Neutrophil (primary cell): ENCODE measurements at regions not wholly inside any gene's neighbourhood (a gene's known extent, or its start where the extent isn't known, plus 50 kb on each side); places are given as distances from the start of the nearest gene placed in this dataset.

Source experiments
- H3K27ac ChIP-seq: fragments of 200-600 bp; sonication (generic); 2 replicates; pipeline ENCODE4 v1.5.1; 2016; ENCODE audit warnings: mild to moderate bottlenecking, moderate library complexity
- H3K27me3 ChIP-seq: fragments of 200-600 bp; sonication (generic); 2 replicates; pipeline ENCODE4 v1.6.0; 2016; ENCODE audit warnings: mild to moderate bottlenecking
- H3K36me3 ChIP-seq: fragments of 200-600 bp; sonication (generic); 2 replicates; pipeline ENCODE4 v1.5.1; 2017
- H3K4me1 ChIP-seq, 2 experiments: fragments of 200-600 bp in 1 of 2; sonication (generic) in 1 of 2; 1 replicate in 1 of 2; 2 replicates in 1 of 2; pipeline versions ENCODE4 v1.5.1 to v1.6.1; 2013 to 2016; ENCODE audit warnings: low read depth in 1 of 2, low read length in 1 of 2, mild to moderate bottlenecking in 1 of 2, moderate library complexity in 1 of 2; ENCODE audit not compliant: control insufficient read depth in 1 of 2, insufficient read depth in 1 of 2
- H3K4me3 ChIP-seq, 2 experiments: fragments of 200-600 bp in 1 of 2; sonication (generic) in 1 of 2; 1 replicate in 1 of 2; 2 replicates in 1 of 2; pipeline ENCODE4 v1.5.1; 2013 to 2016; ENCODE audit warnings: low read depth in 1 of 2, low read length in 1 of 2, mild to moderate bottlenecking in 1 of 2, moderate library complexity in 1 of 2
- H3K9me3 ChIP-seq: fragments of 200-600 bp; sonication (generic); 2 replicates; pipeline ENCODE4 v1.5.1; 2016
- TF ChIP-seq, protein P1 (sequence below): fragments of 200-600 bp; sonication (generic); IDR thresholded peaks from 2 replicates; pipeline ENCODE4 v1.5.1; 2016; ENCODE audit warnings: antibody characterized with exemption

DNA sequence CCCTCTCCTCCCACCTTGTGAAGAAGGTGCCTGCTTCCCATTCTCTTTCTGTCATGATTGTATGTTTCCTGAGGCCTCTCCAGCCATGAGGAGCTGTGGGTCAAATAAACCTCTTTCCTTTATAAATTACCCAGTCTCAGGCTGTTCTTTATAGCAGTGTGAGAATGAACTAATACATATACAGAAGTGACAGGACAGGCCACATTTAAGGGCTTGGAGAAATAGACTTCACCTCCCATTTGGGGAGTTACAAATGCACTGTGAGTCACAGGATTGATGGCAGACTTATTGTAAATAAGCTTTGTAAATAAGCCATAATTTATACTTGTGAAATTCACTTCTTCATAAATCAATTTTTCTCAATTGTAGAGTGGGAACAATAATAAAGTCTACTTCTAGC, 543.3 kb downstream of the LRRIQ3 start:
- H3K27ac ChIP-seq: no peak overlapping the region
- no peaks in the 10 kb centered on the region for H3K9me3 ChIP-seq
- TF ChIP-seq, protein P1, sequence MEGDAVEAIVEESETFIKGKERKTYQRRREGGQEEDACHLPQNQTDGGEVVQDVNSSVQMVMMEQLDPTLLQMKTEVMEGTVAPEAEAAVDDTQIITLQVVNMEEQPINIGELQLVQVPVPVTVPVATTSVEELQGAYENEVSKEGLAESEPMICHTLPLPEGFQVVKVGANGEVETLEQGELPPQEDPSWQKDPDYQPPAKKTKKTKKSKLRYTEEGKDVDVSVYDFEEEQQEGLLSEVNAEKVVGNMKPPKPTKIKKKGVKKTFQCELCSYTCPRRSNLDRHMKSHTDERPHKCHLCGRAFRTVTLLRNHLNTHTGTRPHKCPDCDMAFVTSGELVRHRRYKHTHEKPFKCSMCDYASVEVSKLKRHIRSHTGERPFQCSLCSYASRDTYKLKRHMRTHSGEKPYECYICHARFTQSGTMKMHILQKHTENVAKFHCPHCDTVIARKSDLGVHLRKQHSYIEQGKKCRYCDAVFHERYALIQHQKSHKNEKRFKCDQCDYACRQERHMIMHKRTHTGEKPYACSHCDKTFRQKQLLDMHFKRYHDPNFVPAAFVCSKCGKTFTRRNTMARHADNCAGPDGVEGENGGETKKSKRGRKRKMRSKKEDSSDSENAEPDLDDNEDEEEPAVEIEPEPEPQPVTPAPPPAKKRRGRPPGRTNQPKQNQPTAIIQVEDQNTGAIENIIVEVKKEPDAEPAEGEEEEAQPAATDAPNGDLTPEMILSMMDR: no peak
- H3K4me1 ChIP-seq: no peaks in the 10 kb centered on the region
- no peaks in the 10 kb centered on the region for H3K27me3 ChIP-seq
- H3K36me3 ChIP-seq: no peaks in the 10 kb centered on the region
- no peak overlapping the region for H3K4me3 ChIP-seq

DNA sequence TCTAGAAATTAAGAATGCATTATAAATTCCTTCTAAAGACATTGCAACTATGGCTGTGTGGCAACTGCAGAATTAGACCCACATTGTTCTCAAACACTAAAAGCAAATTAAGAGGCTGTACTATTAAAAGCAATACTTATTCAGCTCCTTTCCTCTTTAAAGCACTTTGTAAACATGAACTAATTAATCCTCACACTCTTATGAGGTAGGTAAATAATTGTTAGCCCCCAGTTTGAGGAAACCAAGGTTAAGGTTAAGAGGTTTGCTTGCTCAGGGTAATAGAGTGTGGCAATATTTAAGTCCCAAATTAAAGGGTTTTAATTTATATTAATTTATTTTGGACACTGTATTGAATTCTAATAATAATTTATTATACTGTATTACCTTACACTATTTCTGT, 553.8 kb downstream of the LRRIQ3 start:
- H3K4me1 ChIP-seq: no peaks in the 10 kb centered on the region
- no peaks in the 10 kb centered on the region for H3K36me3 ChIP-seq
- H3K27me3 ChIP-seq: no peaks in the 10 kb centered on the region
- TF ChIP-seq, protein P1: no peak
- no peak overlapping the region for H3K27ac ChIP-seq
- H3K4me3 ChIP-seq: no peak overlapping the region
- H3K9me3 ChIP-seq: no peaks in the 10 kb centered on the region

DNA sequence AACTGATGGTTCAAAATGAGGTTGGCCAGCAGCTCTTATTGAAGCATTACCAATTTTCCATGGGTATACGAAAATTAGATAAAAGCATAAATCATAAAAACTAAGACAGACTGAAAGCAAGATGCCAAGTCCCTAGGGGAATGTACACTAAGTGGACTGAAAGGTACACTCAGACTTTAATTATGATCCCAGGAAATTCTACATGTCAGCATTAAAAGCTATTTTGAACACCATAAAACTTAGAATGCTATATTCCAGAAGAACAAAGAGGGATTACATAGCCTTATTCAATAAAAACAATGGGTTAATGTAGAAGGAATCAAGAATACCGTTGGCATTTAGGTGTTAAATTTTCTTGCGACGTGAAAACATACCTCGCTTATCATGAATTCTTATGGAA, 558.5 kb downstream of the LRRIQ3 start:
- H3K4me1 ChIP-seq: no peaks in the 10 kb centered on the region
- H3K27ac ChIP-seq: no peak overlapping the region
- no peaks in the 10 kb centered on the region for H3K9me3 ChIP-seq
- H3K27me3 ChIP-seq: no peaks in the 10 kb centered on the region
- TF ChIP-seq, protein P1: no peak
- no peaks in the 10 kb centered on the region for H3K36me3 ChIP-seq
- no peak overlapping the region for H3K4me3 ChIP-seq

DNA sequence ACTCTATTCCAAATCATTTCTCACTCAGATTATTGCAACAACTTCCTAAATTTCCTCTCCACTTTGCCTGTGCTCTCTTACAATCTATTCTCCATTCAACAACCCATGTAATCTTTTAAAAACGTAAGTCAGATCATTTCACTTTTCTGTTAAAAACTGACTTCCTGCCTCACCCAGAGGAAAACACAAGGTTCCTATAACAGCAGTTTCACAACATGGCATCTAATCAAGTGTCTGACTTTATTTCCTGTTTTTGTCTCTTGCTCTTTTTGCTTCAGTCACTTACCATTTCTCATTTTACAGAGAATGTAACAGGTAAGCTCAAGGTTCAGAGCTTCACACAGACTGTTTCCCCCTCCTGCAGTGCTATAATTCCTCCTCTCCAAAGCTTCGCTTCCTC, 560.7 kb downstream of the LRRIQ3 start:
- TF ChIP-seq, protein P1: no peak
- no peaks in the 10 kb centered on the region for H3K27me3 ChIP-seq
- H3K4me3 ChIP-seq: no peak overlapping the region
- H3K36me3 ChIP-seq: no peaks in the 10 kb centered on the region
- H3K9me3 ChIP-seq: no peaks in the 10 kb centered on the region
- no peaks in the 10 kb centered on the region for H3K4me1 ChIP-seq
- H3K27ac ChIP-seq: no peak overlapping the region

DNA sequence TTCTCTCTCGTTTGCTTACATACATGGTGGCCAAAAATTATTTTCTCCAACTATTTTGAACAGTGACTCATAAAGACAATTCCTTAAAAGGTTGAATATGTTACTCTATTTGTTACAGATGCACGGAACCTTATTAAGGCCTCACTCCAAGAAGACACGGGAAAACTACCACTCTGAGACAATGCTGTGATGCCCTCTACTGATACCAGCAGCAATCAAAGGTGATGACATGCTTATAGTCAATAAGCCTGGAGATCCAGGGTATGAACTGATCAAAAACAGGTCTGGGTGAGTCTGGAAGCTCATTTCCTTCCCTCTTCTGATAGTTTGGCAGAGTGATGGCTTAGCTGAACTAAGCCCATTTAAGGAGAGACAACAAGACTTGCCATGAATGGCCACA, 563.0 kb downstream of the LRRIQ3 start:
- H3K27me3 ChIP-seq: no peaks in the 10 kb centered on the region
- TF ChIP-seq, protein P1: no peak
- H3K4me3 ChIP-seq: no peak overlapping the region
- no peaks in the 10 kb centered on the region for H3K4me1 ChIP-seq
- H3K9me3 ChIP-seq: no peaks in the 10 kb centered on the region
- no peaks in the 10 kb centered on the region for H3K36me3 ChIP-seq
- no peak overlapping the region for H3K27ac ChIP-seq

DNA sequence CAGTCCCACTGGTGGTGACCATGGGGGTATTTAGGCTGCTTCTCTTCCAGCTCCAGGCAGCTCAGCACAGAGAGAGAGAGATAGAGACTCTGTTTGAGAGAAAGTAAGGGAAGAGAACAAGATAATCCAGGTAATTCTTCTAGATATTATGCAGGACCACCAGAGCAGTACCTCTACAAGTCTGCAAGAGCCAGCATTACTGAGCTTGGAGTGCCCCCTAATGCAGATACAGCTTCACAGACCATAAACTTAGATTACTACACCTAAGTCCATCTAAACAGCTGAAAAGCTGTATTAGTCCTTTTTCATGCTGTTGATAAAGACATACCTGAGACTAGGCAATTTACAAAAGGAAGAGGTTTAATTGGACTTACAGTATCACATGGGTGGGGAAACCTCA, 570.3 kb downstream of the LRRIQ3 start:
- H3K36me3 ChIP-seq: no peaks in the 10 kb centered on the region
- TF ChIP-seq, protein P1: no peak

More for the DNA sequence above, 570.3 kb downstream of the LRRIQ3 start:
- H3K4me1 ChIP-seq: no peaks in the 10 kb centered on the region
- no peak overlapping the region for H3K4me3 ChIP-seq
- H3K27ac ChIP-seq: no peak overlapping the region
- no peaks in the 10 kb centered on the region for H3K27me3 ChIP-seq
- H3K9me3 ChIP-seq: no peaks in the 10 kb centered on the region
